ENCODE measurements at regions not wholly inside any gene's neighbourhood (a gene's known extent, or its start where the extent isn't known, plus 50 kb on each side); places are given as distances from the start of the nearest gene placed in this dataset.

DNA sequence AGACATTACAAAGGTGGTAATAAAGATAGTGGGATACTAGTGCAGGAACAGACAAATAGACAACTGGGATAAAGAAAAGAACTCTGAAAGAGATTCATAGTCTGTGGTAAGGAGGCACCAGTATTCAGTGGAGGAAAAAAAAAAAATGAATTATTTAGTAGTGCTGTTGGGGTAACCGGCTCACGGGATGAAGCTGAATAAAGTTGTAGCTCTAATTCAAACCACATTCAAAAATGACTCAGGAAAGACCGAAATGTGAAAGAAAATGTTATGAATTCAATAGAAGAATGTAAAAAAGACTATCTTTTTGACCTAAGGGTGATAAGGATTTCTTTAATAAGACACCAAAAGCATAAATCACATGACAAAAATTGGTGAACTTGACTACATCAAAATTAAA, 83.1 kb upstream of the HABP2 start:
- H3K4me3 ChIP-seq (replicated peaks in 1 of 3) = no peak overlapping the region

DNA sequence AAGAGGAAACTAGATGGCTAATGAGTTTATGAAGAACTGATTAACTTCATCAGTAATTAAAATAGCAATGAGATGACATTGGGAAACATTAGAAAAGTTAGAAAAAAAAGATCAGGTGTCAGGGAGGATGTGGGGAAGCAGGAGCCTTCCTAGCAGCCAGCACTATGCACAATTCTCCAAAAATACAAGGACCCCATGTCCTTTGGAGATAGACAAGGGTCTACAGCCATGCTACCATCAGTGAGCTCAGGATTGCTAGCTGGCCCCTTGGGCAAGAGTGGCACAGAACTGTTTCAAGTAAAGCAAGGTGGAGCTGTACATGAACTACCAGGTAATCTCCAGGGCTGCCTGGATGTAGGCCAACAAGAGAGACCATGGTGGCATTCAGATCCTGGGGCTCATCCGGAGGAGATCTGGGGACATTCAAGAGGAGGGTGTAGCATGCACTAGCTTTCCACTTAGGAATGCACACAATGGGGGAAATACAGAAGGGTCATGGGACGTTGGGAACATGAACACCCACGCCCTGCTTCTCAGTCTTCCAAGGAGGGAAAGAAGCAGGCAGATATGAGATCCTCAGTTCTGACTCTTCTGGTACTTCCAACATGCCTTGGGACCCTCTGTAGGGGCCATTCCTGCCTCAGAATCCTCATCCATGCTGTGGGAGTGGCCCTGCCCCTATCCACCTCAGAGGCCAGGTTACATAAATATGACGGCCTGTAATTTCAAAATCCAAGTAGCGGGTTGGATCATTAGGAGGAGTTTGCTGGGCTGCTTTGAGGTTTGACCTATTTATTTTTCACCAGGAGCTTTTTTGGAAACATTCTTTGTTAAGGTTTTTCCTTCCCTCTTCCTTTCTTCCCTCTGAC, 82.2 kb upstream of the HABP2 start:
- Histone ChIP-seq H3K4me1 (peaks cover 16 to 23% of the 10 kb centered on the region in 2 donors), H3K27ac (no peak overlapping the region), H3K4me3 (replicated peaks in 1 of 3) (no peak overlapping the region), H3K27me3 (no peaks in the 10 kb centered on the region), H3K9me3 (no peaks in the 10 kb centered on the region), H3K36me3 (no peaks in the 10 kb centered on the region)
- no peak for DNase-seq
- WGBS, 2 donors = 79 to 95% methylated on average over 5 of the region's 5 CpGs
- TF ChIP-seq, protein P1, sequence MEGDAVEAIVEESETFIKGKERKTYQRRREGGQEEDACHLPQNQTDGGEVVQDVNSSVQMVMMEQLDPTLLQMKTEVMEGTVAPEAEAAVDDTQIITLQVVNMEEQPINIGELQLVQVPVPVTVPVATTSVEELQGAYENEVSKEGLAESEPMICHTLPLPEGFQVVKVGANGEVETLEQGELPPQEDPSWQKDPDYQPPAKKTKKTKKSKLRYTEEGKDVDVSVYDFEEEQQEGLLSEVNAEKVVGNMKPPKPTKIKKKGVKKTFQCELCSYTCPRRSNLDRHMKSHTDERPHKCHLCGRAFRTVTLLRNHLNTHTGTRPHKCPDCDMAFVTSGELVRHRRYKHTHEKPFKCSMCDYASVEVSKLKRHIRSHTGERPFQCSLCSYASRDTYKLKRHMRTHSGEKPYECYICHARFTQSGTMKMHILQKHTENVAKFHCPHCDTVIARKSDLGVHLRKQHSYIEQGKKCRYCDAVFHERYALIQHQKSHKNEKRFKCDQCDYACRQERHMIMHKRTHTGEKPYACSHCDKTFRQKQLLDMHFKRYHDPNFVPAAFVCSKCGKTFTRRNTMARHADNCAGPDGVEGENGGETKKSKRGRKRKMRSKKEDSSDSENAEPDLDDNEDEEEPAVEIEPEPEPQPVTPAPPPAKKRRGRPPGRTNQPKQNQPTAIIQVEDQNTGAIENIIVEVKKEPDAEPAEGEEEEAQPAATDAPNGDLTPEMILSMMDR (IDR thresholded peaks at IDR 0.05) = no peak
- TF ChIP-seq POLR2A (IDR thresholded peaks at IDR 0.05) = no peak
- intact Hi-C loops (cut with DNase I) = no loop called here

More for the DNA sequence above, 83.1 kb upstream of the HABP2 start:
- 93 to 94% methylated on average over 3 of the region's 3 CpGs for WGBS, 2 donors
- Histone ChIP-seq H3K27me3 (no peaks in the 10 kb centered on the region), H3K9me3 (no peaks in the 10 kb centered on the region), H3K36me3 (no peaks in the 10 kb centered on the region), H3K27ac (no peak overlapping the region), H3K4me1 (peaks cover 10 to 15% of the 10 kb centered on the region in 2 donors)
- no peak for DNase-seq
- intact Hi-C loops (cut with DNase I) = no loop called here
- TF ChIP-seq, protein P1 (IDR thresholded peaks at IDR 0.05) = no peak
- TF ChIP-seq POLR2A (IDR thresholded peaks at IDR 0.05) = no peak

DNA sequence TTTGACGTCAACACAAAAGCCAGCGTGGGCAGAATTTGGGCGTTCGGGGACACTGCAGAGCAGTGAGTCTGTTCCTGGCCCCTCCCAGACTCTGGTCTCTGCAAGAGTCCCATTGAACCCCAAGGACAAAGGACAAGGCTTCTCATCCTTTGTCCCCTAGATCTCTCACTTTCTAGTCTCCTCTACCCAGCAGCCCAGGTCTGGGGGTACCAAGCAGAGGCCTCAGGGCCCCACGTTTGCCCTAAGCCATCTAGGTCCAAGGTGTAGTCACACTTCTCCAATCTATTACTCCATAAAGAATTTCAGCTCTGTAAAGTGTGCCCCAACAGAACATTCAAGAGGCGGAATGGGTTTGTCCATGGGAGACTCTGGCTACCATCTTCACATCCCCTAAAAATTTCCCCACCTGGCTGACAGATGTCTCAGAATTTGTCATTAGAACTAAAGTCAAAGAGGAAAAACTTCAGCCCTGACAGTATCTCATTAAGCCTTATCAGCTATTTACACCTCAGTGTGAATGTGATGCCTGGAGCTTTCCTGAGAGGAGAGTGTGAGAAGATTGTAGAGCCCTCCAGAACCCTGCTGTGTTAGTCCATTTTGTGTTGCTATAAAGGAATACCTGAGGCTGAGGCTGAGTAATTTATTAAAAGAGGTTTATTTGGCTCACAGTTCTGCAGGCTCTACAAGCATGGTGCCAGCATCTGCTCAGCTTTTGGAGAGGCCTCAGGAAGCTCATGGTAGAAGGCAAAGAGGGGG, 81.4 kb upstream of the HABP2 start:
- intact Hi-C loops (cut with DNase I) = no loop called here
- no peak for DNase-seq
- Histone ChIP-seq H3K27me3 (no peaks in the 10 kb centered on the region), H3K4me1 (peaks cover 23 to 29% of the 10 kb centered on the region in 2 donors), H3K36me3 (no peaks in the 10 kb centered on the region), H3K4me3 (replicated peaks in 1 of 3) (no peak overlapping the region), H3K9me3 (no peaks in the 10 kb centered on the region), H3K27ac (no peak overlapping the region)
- WGBS, 2 donors = 90 to 92% methylated on average over 6 of the region's 6 CpGs
- TF ChIP-seq, protein P1 (IDR thresholded peaks at IDR 0.05) = no peak
- TF ChIP-seq POLR2A (IDR thresholded peaks at IDR 0.05) = no peak

DNA sequence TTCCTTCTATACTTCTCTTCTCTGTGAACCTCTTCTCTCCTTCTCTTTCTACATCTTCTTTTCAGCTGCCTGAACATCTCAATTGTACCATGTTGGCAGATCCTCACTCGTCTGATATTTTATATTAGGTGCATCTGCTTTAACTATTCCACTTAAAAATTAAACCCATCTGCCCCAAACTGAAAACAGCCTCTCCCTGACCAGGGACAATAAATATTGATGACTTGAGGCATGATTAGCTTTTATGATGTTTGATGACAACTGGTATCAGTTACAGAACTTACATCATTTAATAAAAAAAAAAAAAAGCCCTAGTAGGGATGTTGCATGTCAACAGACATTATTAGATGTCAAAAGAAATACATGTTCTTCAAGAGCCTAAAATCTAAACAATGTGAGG, 79.8 kb upstream of the HABP2 start:
- intact Hi-C loops (cut with DNase I) = no loop called here
- 93 to 98% methylated on average over 1 of the region's 1 CpG for WGBS, 2 donors
- TF ChIP-seq POLR2A (IDR thresholded peaks at IDR 0.05) = no peak
- TF ChIP-seq, protein P1 (IDR thresholded peaks at IDR 0.05) = no peak
- DNase-seq = no peak
- H3K4me3 ChIP-seq (replicated peaks in 1 of 3) = no peak overlapping the region
- no peaks in the 10 kb centered on the region for H3K36me3 ChIP-seq
- H3K27ac ChIP-seq = peak overlapping the region in 1 of 3 donors; percentile 97
- no peaks in the 10 kb centered on the region for H3K9me3 ChIP-seq
- H3K4me1 ChIP-seq = peaks cover 30 to 42% of the 10 kb centered on the region in 2 donors
- no peaks in the 10 kb centered on the region for H3K27me3 ChIP-seq

DNA sequence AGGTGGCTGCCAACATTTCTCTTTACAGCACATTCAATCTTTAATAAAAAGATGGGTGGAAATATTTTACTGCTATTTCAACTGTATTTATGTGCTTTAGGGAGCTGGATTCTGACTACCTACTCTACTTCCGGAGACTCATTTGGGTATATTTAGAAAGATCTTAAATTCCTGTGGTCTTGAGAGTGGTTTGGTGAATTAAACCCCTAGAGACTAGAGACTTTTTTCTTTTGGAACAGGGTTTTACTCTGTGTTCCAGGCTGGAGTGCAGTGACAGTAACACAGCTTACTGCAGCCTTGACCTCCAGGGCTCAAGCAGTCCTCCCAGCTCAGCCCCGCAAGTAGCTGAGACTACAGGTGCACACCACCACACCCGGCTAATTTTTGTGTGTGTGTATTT, 79.0 kb upstream of the HABP2 start:
- TF ChIP-seq, protein P1 (IDR thresholded peaks at IDR 0.05) = no peak
- no peak for TF ChIP-seq POLR2A (IDR thresholded peaks at IDR 0.05)
- H3K4me3 ChIP-seq (replicated peaks in 1 of 3) = no peak overlapping the region
- intact Hi-C loops (cut with DNase I) = no loop called here

More for the DNA sequence above, 79.0 kb upstream of the HABP2 start:
- no peaks in the 10 kb centered on the region for H3K9me3 ChIP-seq
- no peak for DNase-seq
- WGBS, 2 donors = 82 to 88% methylated on average over 3 of the region's 3 CpGs
- no peaks in the 10 kb centered on the region for H3K36me3 ChIP-seq
- peaks cover 30 to 42% of the 10 kb centered on the region in 2 donors for H3K4me1 ChIP-seq
- peak overlapping the region in 2 of 3 donors; percentile 88 to 97 for H3K27ac ChIP-seq
- no peaks in the 10 kb centered on the region for H3K27me3 ChIP-seq
